AG04450 (cell line): ENCODE measurements at regions not wholly inside any gene's neighbourhood (a gene's known extent, or its start where the extent isn't known, plus 50 kb on each side); places are given as distances from the start of the nearest gene placed in this dataset.

Source experiments
- CTCF ChIA-PET: fragments of 300-600, 350-600 bp; formaldehyde crosslinking; extraction: SDS; loops from one replicate; lab custom pipeline; 2022; ENCODE audit warnings: antibody characterized with exemption, inconsistent platforms; lab: Charles Lee
- POLR2A ChIA-PET: fragments of 350-600 bp; formaldehyde crosslinking; extraction: SDS; loops from one replicate; lab custom pipeline; 2021; ENCODE audit warnings: antibody characterized with exemption, inconsistent platforms; lab: Yijun Ruan, JAX
- DNase-seq: peaks from one replicate; pipeline ENCODE4 v3.0.0-alpha.2; 2011; ENCODE audit warnings: low read depth, low spot score
- H3K27ac ChIP-seq: one replicate; pipeline ENCODE4 v1.5.1; 2012; ENCODE audit warnings: low read depth, low read length, control low read depth
- H3K27me3 ChIP-seq: one replicate; pipeline ENCODE4 v1.6.0; 2012; ENCODE audit warnings: low read length; ENCODE audit not compliant: control insufficient read depth, insufficient read depth
- H3K4me3 ChIP-seq: 2 replicates; pipeline ENCODE4 v1.5.1; 2011; ENCODE audit warnings: mild to moderate bottlenecking, low read depth, low read length, control low read depth
- H3K9me3 ChIP-seq: 2 replicates; pipeline ENCODE4 v1.5.1; 2012; ENCODE audit warnings: low read length; ENCODE audit not compliant: control insufficient read depth, insufficient read depth
- CTCF ChIP-seq: IDR thresholded peaks from 2 replicates; pipeline ENCODE4 v1.5.1; 2011; ENCODE audit warnings: low read depth, low read length, control low read depth, inconsistent platforms

GRCh38 chrX:69361311-69361845, 142.7 kb upstream of the NALF2 start:
- Histone ChIP-seq H3K27me3 (no peaks in the 10 kb centered on the region), H3K9me3 (no peaks in the 10 kb centered on the region), H3K4me3 (no peak overlapping the region), H3K27ac (no peak overlapping the region)
- TF ChIP-seq CTCF: no peak
- ChIA-PET CTCF (no interaction called here), POLR2A (no interaction called here)
- no peak for DNase-seq

- H3K9me3 ChIP-seq: no peaks in the 10 kb centered on the region
- no peaks in the 10 kb centered on the region for H3K27me3 ChIP-seq
- no peak for TF ChIP-seq CTCF
- no peak overlapping the region for H3K27ac ChIP-seq
- ChIA-PET POLR2A (no interaction called here), CTCF (no interaction called here)
- H3K4me3 ChIP-seq: no peak overlapping the region
- no peak for DNase-seq
Measured at GRCh38 chrX:69357317-69357716, 146.8 kb upstream of the NALF2 start.

- TF ChIP-seq CTCF: no peak
- CTCF ChIA-PET: no interaction called here
- H3K27me3 ChIP-seq: no peaks in the 10 kb centered on the region
Measured at GRCh38 chrX:69324851-69325250, 159.6 kb upstream of the PJA1 start.

GRCh38 chrX:69323786-69324720, 158.8 kb upstream of the PJA1 start:
- POLR2A ChIA-PET: interaction anchor here (0.7 kb wide), 1 partner anchor 1401 kb away, joined by 7 read pairs; no protein-coding TSS in a partner anchor
- CTCF ChIA-PET: no interaction called here
- H3K9me3 ChIP-seq: no peaks in the 10 kb centered on the region
- no peak overlapping the region for H3K27ac ChIP-seq
- no peaks in the 10 kb centered on the region for H3K27me3 ChIP-seq
- no peak for TF ChIP-seq CTCF
- no peak overlapping the region for H3K4me3 ChIP-seq
- DNase-seq: no peak

More at GRCh38 chrX:69324851-69325250, 159.6 kb upstream of the PJA1 start:
- DNase-seq: no peak
- no peak overlapping the region for H3K4me3 ChIP-seq
- no peak overlapping the region for H3K27ac ChIP-seq
- POLR2A ChIA-PET: no interaction called here
- no peaks in the 10 kb centered on the region for H3K9me3 ChIP-seq

- no peak for TF ChIP-seq CTCF
- Histone ChIP-seq H3K9me3 (no peaks in the 10 kb centered on the region), H3K4me3 (no peak overlapping the region), H3K27me3 (peaks cover 3% of the 10 kb centered on the region), H3K27ac (no peak overlapping the region)
- CTCF ChIA-PET: no interaction called here
- POLR2A ChIA-PET: no interaction called here
- no peak for DNase-seq
Measured at GRCh38 chrX:69321789-69322188, 156.5 kb upstream of the PJA1 start.
